ENCODE measurements at regions not wholly inside any gene's neighbourhood (a gene's known extent, or its start where the extent isn't known, plus 50 kb on each side); places are given as distances from the start of the nearest gene placed in this dataset.

- intact Hi-C loops (cut with micrococcal nuclease; ENCODE audit: unreplicated experiment) = no loop called here
- no peak for DNase-seq
- H3K36me3 Mint-ChIP-seq (ENCODE audit: insufficient read depth, unreplicated experiment) = no peaks in the 10 kb centered on the region
- ChIA-PET POLR2A (no interaction called here), CTCF (no interaction called here)
- no peaks in the 10 kb centered on the region for H3K27me3 Mint-ChIP-seq (ENCODE audit: insufficient read depth, unreplicated experiment)
- Histone ChIP-seq H3K9me3 (no peaks in the 10 kb centered on the region), H3K36me3 (ENCODE audit: control insufficient read depth, insufficient read depth, low read length) (no peaks in the 10 kb centered on the region), H3K4me3 (ENCODE audit: low read depth, low read length) (no peak overlapping the region), H3K4me1 (no peaks in the 10 kb centered on the region), H3K27me3 (replicated peaks; ENCODE audit: control insufficient read depth, insufficient read depth, low read length) (no peaks in the 10 kb centered on the region)
- no TSS peak for BruUV-seq (replicated peaks)
- peaks cover 17% of the 10 kb centered on the region for H3K9me3 Mint-ChIP-seq (ENCODE audit: unreplicated experiment)
- H3K4me3 Mint-ChIP-seq (ENCODE audit: unreplicated experiment) = no peak overlapping the region
- H3K27ac Mint-ChIP-seq (ENCODE audit: unreplicated experiment) = no peak overlapping the region
- no peaks in the 10 kb centered on the region for H3K4me1 Mint-ChIP-seq (ENCODE audit: low read depth, unreplicated experiment)
- TF ChIP-seq, protein P1, sequence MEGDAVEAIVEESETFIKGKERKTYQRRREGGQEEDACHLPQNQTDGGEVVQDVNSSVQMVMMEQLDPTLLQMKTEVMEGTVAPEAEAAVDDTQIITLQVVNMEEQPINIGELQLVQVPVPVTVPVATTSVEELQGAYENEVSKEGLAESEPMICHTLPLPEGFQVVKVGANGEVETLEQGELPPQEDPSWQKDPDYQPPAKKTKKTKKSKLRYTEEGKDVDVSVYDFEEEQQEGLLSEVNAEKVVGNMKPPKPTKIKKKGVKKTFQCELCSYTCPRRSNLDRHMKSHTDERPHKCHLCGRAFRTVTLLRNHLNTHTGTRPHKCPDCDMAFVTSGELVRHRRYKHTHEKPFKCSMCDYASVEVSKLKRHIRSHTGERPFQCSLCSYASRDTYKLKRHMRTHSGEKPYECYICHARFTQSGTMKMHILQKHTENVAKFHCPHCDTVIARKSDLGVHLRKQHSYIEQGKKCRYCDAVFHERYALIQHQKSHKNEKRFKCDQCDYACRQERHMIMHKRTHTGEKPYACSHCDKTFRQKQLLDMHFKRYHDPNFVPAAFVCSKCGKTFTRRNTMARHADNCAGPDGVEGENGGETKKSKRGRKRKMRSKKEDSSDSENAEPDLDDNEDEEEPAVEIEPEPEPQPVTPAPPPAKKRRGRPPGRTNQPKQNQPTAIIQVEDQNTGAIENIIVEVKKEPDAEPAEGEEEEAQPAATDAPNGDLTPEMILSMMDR (IDR thresholded peaks at IDR 0.05; ENCODE audit: insufficient read depth in 1 of 2, low read depth in 1 of 2, low read length in 1 of 2, severe bottlenecking in 1 of 2, unreplicated experiment in 1 of 2) = no peak
Observed at GRCh38 chr6:1025821-1026220, 286.1 kb upstream of the FOXQ1 start.

DNA sequence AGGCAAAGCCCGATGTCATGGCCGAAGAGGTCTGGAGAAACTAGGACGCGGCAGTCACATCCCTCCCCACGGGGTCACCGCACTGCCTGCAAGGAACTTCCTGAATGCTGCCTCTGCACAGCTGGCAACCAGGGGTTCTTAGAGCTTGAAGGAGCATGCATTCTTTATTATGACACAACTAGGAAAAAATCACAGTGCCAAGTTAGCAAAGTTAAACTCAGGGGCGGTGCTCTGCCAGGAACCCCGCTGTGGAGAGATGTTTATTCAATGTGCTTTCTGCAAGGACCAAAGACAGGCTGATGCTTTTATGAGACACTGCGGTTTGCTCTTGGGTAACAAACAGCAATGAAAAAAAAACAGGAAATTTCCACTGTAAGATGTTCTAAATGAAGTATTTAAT, 287.3 kb upstream of the FOXQ1 start:
- Mint-ChIP-seq H3K4me1 (ENCODE audit: low read depth, unreplicated experiment) (no peaks in the 10 kb centered on the region), H3K9me3 (ENCODE audit: unreplicated experiment) (peaks cover 15% of the 10 kb centered on the region), H3K36me3 (ENCODE audit: insufficient read depth, unreplicated experiment) (no peaks in the 10 kb centered on the region), H3K27me3 (ENCODE audit: insufficient read depth, unreplicated experiment) (no peaks in the 10 kb centered on the region), H3K4me3 (ENCODE audit: unreplicated experiment) (no peak overlapping the region), H3K27ac (ENCODE audit: unreplicated experiment) (no peak overlapping the region)
- H3K27me3 ChIP-seq (replicated peaks; ENCODE audit: control insufficient read depth, insufficient read depth, low read length) = no peaks in the 10 kb centered on the region
- ChIA-PET CTCF (no interaction called here), POLR2A (no interaction called here)
- TF ChIP-seq, protein P1 (IDR thresholded peaks at IDR 0.05; ENCODE audit: insufficient read depth in 1 of 2, low read depth in 1 of 2, low read length in 1 of 2, severe bottlenecking in 1 of 2, unreplicated experiment in 1 of 2) = no peak
- H3K36me3 ChIP-seq (ENCODE audit: control insufficient read depth, insufficient read depth, low read length) = no peaks in the 10 kb centered on the region
- no peaks in the 10 kb centered on the region for H3K4me1 ChIP-seq
- DNase-seq = no peak
- no peaks in the 10 kb centered on the region for H3K9me3 ChIP-seq
- H3K4me3 ChIP-seq (ENCODE audit: low read depth, low read length) = no peak overlapping the region
- BruUV-seq (replicated peaks) = no TSS peak
- intact Hi-C loops (cut with micrococcal nuclease; ENCODE audit: unreplicated experiment) = no loop called here

GRCh38 chr6:1024161-1024560, 287.7 kb upstream of the FOXQ1 start:
- intact Hi-C loops (cut with micrococcal nuclease; ENCODE audit: unreplicated experiment) = no loop called here
- Mint-ChIP-seq H3K4me1 (ENCODE audit: low read depth, unreplicated experiment) (no peaks in the 10 kb centered on the region), H3K9me3 (ENCODE audit: unreplicated experiment) (peaks cover 14% of the 10 kb centered on the region), H3K4me3 (ENCODE audit: unreplicated experiment) (no peak overlapping the region), H3K36me3 (ENCODE audit: insufficient read depth, unreplicated experiment) (no peaks in the 10 kb centered on the region), H3K27me3 (ENCODE audit: insufficient read depth, unreplicated experiment) (no peaks in the 10 kb centered on the region), H3K27ac (ENCODE audit: unreplicated experiment) (no peak overlapping the region)
- H3K4me3 ChIP-seq (ENCODE audit: low read depth, low read length) = no peak overlapping the region
- no TSS peak for BruUV-seq (replicated peaks)
- H3K4me1 ChIP-seq = no peaks in the 10 kb centered on the region
- POLR2A ChIA-PET = no interaction called here
- TF ChIP-seq, protein P1 (IDR thresholded peaks at IDR 0.05; ENCODE audit: insufficient read depth in 1 of 2, low read depth in 1 of 2, low read length in 1 of 2, severe bottlenecking in 1 of 2, unreplicated experiment in 1 of 2) = no peak
- no peaks in the 10 kb centered on the region for H3K9me3 ChIP-seq
- no peaks in the 10 kb centered on the region for H3K36me3 ChIP-seq (ENCODE audit: control insufficient read depth, insufficient read depth, low read length)
- no peaks in the 10 kb centered on the region for H3K27me3 ChIP-seq (replicated peaks; ENCODE audit: control insufficient read depth, insufficient read depth, low read length)
- CTCF ChIA-PET = no interaction called here
- DNase-seq = no peak
